Stimulated activated CD4-positive, alpha-beta T cell treated with anti-CD3 and anti-CD28 coated beads, Interleukin-12 subunit alpha, Interleukin-12 subunit beta, amount 100 ng/mL, for 4 hours (primary cell): ENCODE measurements at regions not wholly inside any gene's neighbourhood (a gene's known extent, or its start where the extent isn't known, plus 50 kb on each side); places are given as distances from the start of the nearest gene placed in this dataset.

Experiments used
- DNase-seq: peaks from one replicate; pipeline ENCODE4 v3.0.0-alpha.2; 2020

GRCh38 chr20:6831461-6831860 is 64.0 kb downstream of the BMP2 start:
- no peak for DNase-seq

GRCh38 chr20:6832811-6833210 is 65.3 kb downstream of the BMP2 start:
- DNase-seq = no peak

DNA sequence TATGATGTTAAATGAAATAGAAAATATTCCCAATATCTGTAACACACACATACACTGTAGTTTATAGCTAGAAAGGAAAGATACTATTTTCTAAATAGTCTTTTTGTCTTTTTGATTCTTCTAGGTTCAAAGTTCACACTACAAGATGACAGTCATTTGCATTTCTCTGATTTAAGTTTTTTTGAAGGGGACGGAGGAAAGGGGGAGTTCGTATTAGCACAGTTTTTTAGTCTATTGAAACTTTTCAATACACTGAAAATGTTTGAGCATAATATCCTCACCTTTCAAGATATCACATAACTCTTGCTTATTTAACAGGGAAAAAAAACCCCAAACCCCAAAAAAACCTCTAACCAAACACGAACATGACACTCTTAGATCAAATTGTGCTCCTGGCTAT is 68.1 kb downstream of the BMP2 start:
- DNase-seq = no peak

DNA sequence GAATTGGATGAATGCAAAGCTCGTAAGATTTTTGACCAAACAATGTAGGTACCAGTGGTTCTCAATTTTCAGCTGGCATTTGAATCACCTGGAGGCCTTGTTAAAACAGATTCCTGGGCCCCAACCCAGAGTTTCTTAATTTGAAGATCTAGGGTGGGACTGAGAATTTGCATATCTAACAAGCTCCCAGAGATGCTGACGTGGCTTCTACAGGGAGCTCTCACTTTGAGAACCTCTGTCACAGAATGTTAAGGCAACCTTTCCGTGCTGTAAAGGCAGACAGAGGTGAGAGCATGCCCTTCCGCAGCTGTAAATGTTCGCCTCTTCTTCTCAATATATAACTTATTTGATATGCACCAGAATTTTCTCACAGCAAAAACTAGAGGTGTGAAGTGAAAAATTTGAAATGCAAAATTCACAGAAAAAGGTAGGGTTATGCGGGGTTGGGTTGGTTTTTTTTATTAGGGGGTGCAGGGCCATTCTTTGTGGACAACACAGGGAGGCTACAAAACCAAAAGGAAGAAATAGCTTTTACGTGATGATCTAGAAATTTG is 69.4 kb downstream of the BMP2 start:
- no peak for DNase-seq

DNA sequence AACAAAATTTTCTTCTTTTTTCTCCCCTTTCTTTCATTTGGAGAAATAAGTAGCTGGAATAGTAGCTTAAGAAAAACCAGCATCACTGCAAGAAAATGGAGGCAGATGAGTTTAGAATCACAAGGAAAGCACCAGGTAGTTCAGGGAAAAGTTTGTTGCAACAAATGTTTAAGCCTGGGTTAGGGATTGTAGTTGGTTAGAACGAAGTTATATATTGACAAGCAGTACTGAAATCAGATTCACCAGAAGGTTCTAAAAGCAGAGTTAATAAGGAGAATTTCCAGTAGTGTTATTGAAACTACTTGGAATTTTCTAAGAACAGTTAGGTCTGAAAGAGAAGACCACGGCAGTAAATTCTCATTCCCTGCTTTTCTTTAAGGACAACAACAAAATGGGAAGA is 70.2 kb downstream of the BMP2 start:
- DNase-seq = no peak

- no peak for DNase-seq
Observed at GRCh38 chr20:6838181-6838826, 70.8 kb downstream of the BMP2 start.

GRCh38 chr20:6841128-6841527 is 73.6 kb downstream of the BMP2 start:
- DNase-seq = no peak

DNA sequence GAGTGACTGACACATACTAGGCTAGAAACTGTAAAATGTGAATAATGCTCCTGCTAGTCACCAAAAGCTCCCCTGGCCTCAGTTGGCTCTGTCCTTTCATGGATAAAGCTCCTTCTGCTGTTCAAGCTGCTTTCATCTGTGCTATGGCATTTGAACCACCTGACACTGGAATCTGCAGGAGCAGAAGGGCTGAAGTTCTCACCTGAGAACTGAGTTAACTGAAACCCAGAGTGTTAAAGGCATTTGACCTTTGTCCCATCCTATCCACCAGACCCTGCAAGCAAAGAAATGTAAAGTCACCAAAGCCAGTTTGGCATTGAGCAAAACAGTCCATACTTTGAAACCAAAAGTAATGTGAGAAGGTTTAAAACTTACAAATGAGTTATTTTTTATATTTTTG is 77.7 kb downstream of the BMP2 start:
- DNase-seq = no peak

GRCh38 chr20:6848041-6848440 is 80.6 kb downstream of the BMP2 start:
- no peak for DNase-seq

- no peak for DNase-seq
Observed at GRCh38 chr20:6848992-6849391, 81.5 kb downstream of the BMP2 start.

GRCh38 chr20:6851136-6851535 is 83.7 kb downstream of the BMP2 start:
- no peak for DNase-seq

DNA sequence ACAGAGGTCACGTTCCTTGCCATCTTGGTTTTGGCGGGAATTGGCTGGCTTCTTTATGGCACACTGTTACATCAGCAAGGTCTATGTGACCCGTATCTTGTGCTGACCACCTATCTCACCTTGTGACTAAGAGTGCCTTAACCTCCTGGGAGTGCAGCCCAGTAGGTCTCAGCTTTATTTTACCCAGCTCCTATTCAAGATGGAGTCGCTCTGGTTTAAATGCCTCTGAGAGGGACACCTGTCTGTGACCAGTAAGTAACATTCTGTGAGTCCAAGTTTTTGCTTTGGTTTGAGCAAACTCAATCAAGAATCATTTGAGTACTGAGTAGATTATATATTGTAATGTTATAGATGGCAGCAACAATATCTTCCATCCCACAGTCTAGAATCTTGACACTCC is 85.0 kb downstream of the BMP2 start:
- no peak for DNase-seq

GRCh38 chr20:6855104-6855503 is 87.6 kb downstream of the BMP2 start:
- no peak for DNase-seq

DNA sequence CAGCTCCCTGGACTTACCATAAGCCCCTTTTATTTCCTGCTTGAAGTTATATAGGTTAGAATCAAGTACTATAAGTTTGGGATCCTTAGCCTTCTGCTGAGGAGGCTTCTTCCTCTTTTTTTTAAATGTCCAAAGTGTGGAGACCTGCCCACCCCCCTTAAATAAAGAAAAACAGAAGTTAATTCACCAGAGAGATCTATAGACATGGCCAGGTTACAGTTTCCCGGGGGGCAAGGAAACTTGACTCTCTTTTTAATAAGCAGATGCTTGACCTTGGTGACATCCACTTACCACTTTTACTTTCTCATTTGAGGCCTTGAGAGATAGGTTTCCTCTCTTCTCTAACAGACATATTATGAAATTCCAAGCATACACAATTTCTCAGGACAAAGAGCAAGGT is 88.3 kb downstream of the BMP2 start:
- DNase-seq = no peak

DNA sequence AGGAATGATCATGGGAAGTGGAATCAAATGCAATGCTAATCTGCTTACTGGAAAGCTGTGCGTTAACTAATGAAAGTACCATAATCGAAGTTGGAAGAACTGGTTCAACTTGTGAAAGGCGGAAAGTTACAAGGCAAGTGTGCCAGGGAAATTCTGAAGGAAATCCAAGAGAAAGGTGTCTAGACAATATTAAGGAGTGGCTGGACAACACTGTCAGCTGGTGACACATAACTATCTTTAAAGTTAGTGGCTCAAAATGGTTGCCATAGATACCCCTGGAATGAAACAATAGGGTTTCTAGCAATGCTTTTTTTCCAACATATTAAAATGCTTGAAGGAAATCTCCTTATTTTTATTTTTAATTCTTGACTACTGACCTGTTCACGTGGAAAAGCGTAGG is 90.4 kb downstream of the BMP2 start:
- no peak for DNase-seq

- no peak for DNase-seq
Observed at GRCh38 chr20:6863355-6863754, 95.9 kb downstream of the BMP2 start.

DNA sequence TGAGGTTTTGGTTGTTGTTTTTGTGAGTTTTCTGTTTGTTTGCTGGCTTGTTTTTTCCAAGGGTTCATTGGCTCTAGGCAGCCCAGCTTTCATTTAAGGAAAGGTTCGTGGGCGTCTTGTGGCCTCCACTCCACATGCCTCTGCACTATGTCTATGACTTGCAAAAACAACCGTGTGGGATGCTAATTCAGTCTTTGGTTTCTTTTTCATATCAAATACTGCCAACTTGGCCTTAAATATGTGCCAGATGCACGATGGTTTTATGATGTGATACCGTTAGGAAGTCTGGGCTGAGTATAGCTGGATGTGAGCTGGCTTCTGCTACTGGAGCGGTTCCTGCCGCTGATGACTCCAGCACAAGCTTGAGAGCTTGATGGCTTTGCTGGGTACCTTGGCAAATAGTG is 96.3 kb downstream of the BMP2 start:
- no peak for DNase-seq

DNA sequence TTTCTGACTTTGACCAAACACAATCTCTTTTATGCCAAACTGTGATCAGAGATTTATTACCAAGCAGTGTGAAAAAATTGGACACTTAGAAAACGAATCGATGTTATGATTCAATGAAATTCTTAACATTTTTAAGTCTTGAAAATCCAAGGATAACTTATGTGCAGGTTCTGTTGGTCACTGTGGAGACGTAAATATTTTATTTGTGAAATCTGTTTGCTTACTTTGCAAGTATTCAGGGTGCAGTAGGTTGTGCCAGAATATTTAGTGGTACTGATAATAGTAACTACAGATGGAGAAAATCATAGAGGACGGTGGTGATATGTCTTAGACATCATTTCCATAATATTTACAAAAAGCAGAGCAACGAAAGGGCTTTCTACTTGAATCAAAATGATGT is 97.3 kb downstream of the BMP2 start:
- no peak for DNase-seq

GRCh38 chr20:6866741-6867140 is 99.3 kb downstream of the BMP2 start:
- DNase-seq = no peak

GRCh38 chr20:6868861-6869260 is 101.4 kb downstream of the BMP2 start:
- no peak for DNase-seq

DNA sequence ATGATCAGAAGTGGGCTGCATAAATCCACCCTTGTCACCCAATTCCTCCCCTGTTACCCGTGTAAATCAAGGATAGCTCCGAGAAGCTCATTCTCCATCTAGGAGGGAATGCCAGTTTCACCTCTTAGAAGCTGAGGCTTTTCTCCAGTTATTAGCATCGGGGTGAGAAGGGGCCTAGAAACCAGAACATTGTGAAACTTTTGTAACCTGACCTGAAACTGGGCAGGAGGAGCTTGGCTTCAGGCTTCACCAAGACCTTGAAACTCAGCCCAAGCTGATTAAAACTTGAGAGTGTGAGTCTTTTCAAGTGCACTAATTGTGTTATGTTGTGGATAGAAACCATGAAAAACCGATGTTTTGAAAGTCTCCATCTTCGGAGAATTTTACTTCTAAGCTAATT is 103.1 kb downstream of the BMP2 start:
- no peak for DNase-seq

GRCh38 chr20:6877633-6878032 is 110.1 kb downstream of the BMP2 start:
- no peak for DNase-seq

- no peak for DNase-seq
Observed at GRCh38 chr20:6882561-6883291, 115.2 kb downstream of the BMP2 start.

DNA sequence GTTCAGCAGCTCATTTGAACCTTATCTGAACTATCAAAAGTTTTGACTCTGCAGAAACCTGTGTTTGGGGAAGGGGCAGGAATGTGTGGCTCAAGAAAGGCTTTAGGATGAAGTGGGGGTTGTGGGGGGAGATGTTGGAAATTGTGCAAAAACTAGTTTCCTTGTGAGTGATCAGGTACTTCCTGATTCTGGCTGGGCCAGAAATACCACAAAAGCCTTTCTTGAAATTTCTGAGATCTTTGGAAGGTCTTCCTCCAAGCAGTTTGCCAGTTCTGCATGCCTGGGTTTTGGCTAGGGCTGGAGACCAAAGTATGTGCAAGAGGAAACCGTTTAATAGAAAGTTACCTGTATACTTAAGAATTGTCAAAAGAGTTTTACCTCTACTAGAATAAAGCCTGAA is 116.6 kb downstream of the BMP2 start:
- DNase-seq = no peak
